A673 (cell line): ENCODE measurements at regions not wholly inside any gene's neighbourhood (a gene's known extent, or its start where the extent isn't known, plus 50 kb on each side); places are given as distances from the start of the nearest gene placed in this dataset.

ENCODE experiments used
- EZH2 ChIP-seq: fragments of 200-600 bp; sonication (generic); IDR thresholded peaks from 2 replicates; pipeline ENCODE4 v1.6.1; 2017; ENCODE audit warnings: borderline replicate concordance, low read depth, mild to moderate bottlenecking, mixed read lengths, antibody characterized with exemption, low read length; ENCODE audit not compliant: poor library complexity, severe bottlenecking
- TF ChIP-seq, protein P1 (sequence below): fragments of 300-800, 200-600 bp; sonication (generic); conservative IDR thresholded peaks from 2 replicates; pipeline ENCODE4 v1.5.1; 2017; ENCODE audit warnings: low read depth, mild to moderate bottlenecking, antibody characterized with exemption, low read length, moderate library complexity, mixed read lengths

GRCh38 chr15:60061758-60062157 is 57.6 kb downstream of the FOXB1 start:
- TF ChIP-seq EZH2: no peak
- TF ChIP-seq, protein P1, sequence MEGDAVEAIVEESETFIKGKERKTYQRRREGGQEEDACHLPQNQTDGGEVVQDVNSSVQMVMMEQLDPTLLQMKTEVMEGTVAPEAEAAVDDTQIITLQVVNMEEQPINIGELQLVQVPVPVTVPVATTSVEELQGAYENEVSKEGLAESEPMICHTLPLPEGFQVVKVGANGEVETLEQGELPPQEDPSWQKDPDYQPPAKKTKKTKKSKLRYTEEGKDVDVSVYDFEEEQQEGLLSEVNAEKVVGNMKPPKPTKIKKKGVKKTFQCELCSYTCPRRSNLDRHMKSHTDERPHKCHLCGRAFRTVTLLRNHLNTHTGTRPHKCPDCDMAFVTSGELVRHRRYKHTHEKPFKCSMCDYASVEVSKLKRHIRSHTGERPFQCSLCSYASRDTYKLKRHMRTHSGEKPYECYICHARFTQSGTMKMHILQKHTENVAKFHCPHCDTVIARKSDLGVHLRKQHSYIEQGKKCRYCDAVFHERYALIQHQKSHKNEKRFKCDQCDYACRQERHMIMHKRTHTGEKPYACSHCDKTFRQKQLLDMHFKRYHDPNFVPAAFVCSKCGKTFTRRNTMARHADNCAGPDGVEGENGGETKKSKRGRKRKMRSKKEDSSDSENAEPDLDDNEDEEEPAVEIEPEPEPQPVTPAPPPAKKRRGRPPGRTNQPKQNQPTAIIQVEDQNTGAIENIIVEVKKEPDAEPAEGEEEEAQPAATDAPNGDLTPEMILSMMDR: no peak
